Left cardiac atrium (tissue), 4 donors: ENCODE measurements at regions not wholly inside any gene's neighbourhood (a gene's known extent, or its start where the extent isn't known, plus 50 kb on each side); places are given as distances from the start of the nearest gene placed in this dataset.
"Not testable (repeated sequence)": the region's sequence is repeated elsewhere in the genome, so short reads cannot be mapped to it uniquely, and the experiment has no call there.

Source experiments
- ATAC-seq, 2 donors: fragments of 200-7000 bp; cut with Tn5 transposase; one replicate each; pipeline ENCODE4 v1.9.1; 2020; ENCODE audit warnings: mild to moderate bottlenecking in 2 of 2, moderate library complexity in 2 of 2
- DNase-seq: peaks from one replicate; pipeline ENCODE4 v3.0.0-alpha.2; 2020
- intact Hi-C, 2 donors: fragments of 100-400 bp; cut with DNase I; formaldehyde crosslinking; loops; one replicate each; pipeline versions ENCODE4 v1.14.1 to v1.15.1; 2022 to 2023
- donor health status: DM: no; HTN: yes; CAD: no.
- donor health status: DM: no; HTN: yes; CAD: no; lungs with severe emphysema.
- donor health status: DM: yes; HTN: yes; CAD: no.
- donor health status: Dilated cardiomyopathy.

DNA sequence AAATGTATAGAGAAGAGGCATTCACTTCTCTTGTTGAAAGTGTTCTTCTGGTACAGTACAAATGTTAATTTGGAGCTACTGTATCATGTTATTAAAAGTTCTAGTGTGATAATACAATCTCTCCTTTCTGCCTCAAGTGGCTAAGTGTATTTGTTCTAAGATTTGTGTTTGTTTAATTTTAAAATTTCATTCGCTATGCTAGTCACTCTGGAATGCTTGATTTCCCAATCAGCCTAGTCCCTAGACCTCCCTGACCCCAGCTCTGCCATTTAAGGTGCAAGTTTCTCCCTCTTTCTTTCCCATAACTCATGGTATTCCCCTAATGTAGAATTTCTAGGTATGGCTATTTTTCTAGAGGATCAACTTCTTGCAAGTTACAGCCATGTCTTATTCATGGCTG lies 817.4 kb downstream of the STIM2 start:
- intact Hi-C loops = no loop called here
- DNase-seq (no peak), ATAC-seq (no peak)

DNA sequence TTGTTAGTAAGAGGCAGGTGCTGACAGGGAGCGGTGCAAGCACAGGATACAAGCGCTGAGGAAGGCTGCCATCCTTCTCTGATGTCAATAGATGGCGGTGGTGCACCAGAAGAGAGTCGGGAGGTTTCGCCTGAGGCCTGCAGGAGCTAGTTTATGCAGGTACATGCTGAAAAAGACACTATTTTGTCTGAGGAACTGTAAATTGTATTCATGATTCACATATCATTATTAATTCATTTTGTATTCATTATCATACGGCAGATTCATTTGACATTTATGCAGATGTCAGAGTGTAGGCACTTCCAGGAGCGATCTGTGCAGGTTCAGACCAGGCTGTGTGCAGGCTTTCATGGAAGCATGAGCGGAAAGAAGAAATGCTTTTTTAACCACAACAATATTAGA lies 824.0 kb downstream of the STIM2 start:
- ATAC-seq = peak; percentile 57 to 75
- DNase-seq = peak; percentile 33
- intact Hi-C loops = no loop called here

DNA sequence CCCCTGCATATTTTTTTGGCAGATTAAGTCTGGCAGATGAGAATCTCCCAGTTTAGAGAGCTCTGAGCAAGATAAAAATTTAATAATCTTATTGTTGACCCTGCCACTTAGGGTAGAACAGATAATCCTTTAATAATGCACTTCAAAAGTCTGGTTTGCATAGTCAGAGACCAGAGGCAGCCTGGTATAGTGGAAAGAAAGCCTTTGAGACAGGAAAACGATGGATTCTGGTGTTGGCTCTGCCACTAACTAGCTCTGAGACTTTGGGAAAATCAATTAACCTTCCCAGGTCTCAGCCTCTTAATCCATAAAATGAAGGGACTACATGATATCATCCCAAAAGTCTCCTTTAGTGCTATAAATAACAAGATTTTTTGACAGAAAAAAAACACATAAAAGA lies 824.5 kb downstream of the STIM2 start:
- no peak for ATAC-seq
- intact Hi-C loops = no loop called here
- no peak for DNase-seq

- ATAC-seq = no peak
- DNase-seq = no peak
- intact Hi-C loops = no loop called here
These were observed 825.3 kb downstream of the STIM2 start for GRCh38 chr4:27685947-27686346.

GRCh38 chr4:27692158-27692557 lies 831.5 kb downstream of the STIM2 start:
- intact Hi-C loops = no loop called here
- DNase-seq (no peak), ATAC-seq (no peak)

DNA sequence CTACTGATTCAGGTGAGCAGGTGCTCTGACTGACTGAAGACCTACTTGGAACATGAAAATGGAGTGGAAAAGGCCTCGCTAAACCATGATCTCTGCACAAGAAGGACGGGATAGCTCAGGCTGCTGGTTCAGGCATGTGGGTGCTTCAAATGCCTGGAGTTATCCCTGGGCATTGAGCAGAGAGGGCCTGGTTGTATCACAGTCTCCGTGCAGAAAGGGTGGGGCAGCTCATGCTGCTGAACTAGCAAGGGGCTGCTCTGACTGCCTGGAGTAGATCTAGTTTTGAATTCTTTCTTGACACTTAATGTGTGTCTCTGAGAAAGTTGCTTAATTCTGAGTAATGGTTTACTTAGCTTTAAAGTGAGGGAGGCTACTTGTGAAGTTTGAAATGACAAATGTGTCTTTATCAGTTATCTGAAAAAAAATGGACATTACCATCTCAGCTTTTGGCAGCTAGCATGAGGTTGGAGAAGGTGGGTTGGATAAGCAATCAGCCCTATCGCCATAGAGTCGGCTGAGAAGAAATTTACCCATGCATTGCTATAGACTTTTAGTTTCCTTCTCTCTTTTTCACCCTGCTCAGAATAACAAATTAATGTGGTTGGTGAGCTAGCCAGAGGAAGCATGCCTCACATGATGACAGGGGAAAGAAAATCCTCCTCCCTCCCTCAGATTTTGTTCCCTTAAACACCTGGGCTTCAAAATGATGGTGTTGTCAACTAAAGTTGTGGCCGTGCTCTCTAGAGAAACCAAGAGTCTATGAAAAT lies 832.4 kb downstream of the STIM2 start:
- intact Hi-C loops = no loop called here
- no peak for ATAC-seq
- DNase-seq = no peak

DNA sequence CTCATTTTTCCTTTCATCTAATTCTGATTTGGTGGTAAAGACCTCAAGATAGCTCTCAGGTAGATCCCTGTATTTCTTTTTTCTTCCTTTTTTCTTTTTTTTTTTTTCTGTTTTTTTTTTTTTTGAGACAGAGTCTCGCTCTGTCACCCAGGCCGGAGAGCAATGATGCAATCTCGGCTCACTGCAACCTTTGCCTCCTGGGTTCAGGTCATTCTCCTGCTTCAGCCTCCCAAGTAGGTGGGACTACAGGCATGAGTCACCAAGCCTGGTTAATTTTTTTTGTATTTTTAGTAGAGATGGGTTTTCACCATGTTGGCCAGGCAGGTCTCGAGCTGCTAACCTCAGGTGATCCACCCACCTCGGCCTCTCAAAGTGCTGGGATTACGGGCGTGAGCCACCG lies 835.6 kb downstream of the STIM2 start:
- DNase-seq, ATAC-seq, intact Hi-C loops: not testable (repeated sequence)

GRCh38 chr4:27701606-27702005 lies 841.0 kb downstream of the STIM2 start:
- peak in 1 of 2 donors; percentile 24 for ATAC-seq
- DNase-seq = no peak
- intact Hi-C loops = no loop called here

GRCh38 chr4:27702730-27703431 lies 842.2 kb downstream of the STIM2 start:
- intact Hi-C loops = no loop called here
- no peak for DNase-seq
- no peak for ATAC-seq

GRCh38 chr4:27703771-27704170 lies 843.1 kb downstream of the STIM2 start:
- DNase-seq (no peak), ATAC-seq (no peak)
- intact Hi-C loops = no loop called here

DNA sequence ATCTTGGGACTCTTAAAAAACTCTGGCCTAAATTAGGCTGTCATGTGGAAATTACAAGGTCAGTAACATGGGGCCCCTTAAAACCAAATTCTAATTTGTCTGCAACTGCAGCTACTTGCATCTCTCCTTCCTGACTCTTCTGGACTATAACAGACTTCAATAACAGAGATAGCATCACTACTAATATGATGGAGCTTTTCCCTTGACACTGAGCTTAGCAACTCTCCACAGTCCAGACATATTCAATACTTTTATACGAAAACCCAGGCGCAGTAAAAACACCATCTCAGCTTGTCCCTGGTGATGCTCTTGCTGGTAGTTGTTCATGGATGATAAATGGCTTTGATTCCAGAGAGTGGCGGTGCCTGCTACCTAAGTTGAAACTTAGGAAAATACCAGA lies 850.4 kb downstream of the STIM2 start:
- intact Hi-C loops = no loop called here
- ATAC-seq (no peak), DNase-seq (no peak)

DNA sequence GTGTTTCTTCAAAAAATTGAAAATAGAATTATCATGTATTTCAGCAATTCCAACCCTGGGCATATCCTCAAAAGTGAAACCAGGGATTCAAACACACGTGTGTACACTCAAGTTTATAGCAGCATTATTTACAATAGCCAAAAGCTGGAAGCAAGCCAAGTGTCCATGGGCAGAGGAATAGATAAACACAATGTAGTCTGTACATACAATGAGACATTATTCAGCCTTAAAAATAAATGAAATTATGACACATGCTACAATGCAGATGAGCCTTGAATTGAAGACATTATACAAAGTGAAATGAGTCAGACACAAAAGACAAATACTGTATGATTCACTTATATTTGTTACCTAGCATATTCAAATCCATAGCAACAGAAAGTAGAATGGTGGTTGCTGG lies 853.4 kb downstream of the STIM2 start:
- DNase-seq = no peak
- intact Hi-C loops = no loop called here
- ATAC-seq = no peak

GRCh38 chr4:27716693-27717430 lies 856.2 kb downstream of the STIM2 start:
- no peak for DNase-seq
- ATAC-seq = no peak
- intact Hi-C loops = no loop called here

GRCh38 chr4:27717431-27717755 lies 856.8 kb downstream of the STIM2 start:
- intact Hi-C loops = no loop called here
- ATAC-seq (no peak), DNase-seq (no peak)

DNA sequence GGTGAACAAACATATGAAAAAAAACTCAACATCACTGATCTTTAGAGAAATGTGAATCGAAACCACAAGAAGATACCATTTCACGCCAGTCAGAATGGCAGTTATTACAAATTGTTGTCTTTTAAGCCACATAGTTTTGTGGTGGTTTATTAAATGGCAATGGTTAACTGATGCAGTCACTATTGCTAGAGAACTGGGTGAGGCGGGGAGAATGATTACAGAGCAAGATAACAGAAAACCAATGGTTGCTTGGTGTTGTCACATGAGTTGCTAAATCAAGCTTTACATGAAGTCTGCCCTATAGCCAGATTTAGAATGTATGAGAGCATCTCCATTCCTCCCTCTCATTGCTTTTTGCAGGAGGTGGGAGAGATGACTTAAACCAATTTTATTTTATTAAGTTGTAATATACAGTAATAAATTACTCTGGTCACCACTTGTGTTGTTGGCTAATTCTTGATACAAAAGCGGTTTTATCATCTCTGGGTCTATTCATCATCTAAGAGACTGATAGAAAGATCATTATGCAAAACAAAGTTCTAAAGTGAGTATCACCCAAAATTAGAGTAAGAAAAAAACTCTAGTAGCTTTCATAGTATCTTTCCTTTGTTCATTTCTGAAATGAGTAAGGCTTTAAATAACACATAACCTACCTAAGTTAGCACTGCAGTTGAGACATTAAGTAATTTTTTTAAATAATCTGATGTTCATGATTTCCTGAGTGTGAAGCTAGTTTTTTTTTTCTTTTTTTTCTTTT lies 859.5 kb downstream of the STIM2 start:
- intact Hi-C loops = no loop called here
- ATAC-seq = no peak
- no peak for DNase-seq

- intact Hi-C loops = no loop called here
- no peak for DNase-seq
- no peak for ATAC-seq
These were observed 860.6 kb downstream of the STIM2 start for GRCh38 chr4:27721193-27721592.

GRCh38 chr4:27728892-27729291 lies 868.3 kb downstream of the STIM2 start:
- DNase-seq (no peak), ATAC-seq (no peak)
- intact Hi-C loops = no loop called here

DNA sequence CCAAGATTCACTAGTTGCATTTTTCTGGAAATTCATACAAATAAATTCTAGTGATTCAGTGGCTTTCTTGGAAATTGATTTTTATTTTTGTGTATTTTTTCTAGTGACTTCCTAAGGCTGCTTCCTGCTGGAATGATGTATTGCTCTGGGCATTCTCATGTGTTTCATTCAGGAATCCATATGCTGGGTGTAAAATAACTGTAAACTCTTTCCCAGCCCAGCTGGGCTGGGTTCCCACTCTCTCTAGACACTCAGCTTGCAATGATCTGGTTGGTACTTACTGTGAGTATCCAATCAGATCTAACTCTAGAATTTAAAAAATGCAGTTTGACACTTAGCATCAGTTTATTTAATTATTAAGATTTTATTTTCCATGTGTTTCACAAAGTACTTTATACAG lies 882.2 kb downstream of the STIM2 start:
- no peak for DNase-seq
- no peak for ATAC-seq
- intact Hi-C loops = no loop called here

DNA sequence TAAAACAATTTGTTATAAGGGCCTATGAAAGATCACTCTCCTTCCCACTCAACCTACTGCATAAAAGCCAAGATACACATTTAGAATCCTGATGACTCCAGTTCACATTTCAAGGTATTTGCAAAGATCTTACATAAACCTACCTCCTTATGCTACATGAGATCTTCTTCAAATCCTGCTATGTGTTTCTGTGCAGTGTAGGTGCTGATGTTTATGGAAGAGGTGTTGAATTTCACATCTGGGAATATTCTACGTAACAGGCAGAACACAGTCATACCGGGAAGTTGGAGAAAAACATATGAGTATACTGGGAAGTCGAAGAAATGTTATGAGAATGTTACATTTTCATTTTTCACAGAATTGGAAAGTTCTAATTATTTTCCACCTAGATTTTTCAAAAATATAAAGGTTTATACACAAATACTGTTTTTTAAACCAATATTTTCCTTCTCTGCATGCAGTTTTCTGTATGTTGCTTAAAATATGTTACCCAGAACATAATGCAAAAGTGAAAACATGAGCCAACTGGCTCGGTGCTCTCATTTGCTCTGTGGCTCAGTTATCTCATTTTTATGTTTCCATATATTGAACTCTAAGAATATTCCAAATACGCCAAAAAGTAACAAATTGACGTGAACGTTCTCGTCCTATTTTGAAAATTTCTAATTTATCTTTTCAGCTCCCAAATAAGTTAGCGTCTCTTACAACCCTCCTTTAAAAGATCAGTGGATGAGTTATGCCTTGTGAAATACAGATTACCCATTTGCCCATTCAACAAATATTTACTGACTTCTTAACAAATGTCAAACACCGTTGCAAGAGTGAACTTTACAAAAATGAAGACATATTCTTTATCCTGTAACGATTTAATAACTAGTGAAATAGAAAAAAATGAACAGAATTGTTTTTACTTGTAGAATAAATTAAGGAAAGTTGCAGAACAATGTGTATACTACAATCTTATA lies 899.3 kb downstream of the STIM2 start:
- intact Hi-C loops = no loop called here
- ATAC-seq = no peak
- DNase-seq = no peak
